GM06990 (cell line): ENCODE measurements at regions not wholly inside any gene's neighbourhood (a gene's known extent, or its start where the extent isn't known, plus 50 kb on each side); places are given as distances from the start of the nearest gene placed in this dataset.

Source experiments
- DNase-seq: peaks from one replicate; pipeline ENCODE4 v3.0.0-alpha.2; 2011; ENCODE audit not compliant: insufficient read length; ENCODE audit errors: extremely low read depth
- H3K27me3 ChIP-seq: replicated peaks from 2 replicates; pipeline ENCODE4 v1.6.0; 2011; ENCODE audit warnings: low read length; ENCODE audit not compliant: control insufficient read depth, insufficient read depth
- H3K36me3 ChIP-seq: 2 replicates; pipeline ENCODE4 v1.5.1; 2011; ENCODE audit warnings: low read length; ENCODE audit not compliant: control insufficient read depth, insufficient read depth
- H3K4me3 ChIP-seq: replicated peaks from 2 replicates; pipeline ENCODE4 v1.5.1; 2011; ENCODE audit warnings: low read depth, mild to moderate bottlenecking, control low read depth, low read length
- TF ChIP-seq, protein P1 (sequence below): IDR thresholded peaks from 2 replicates; pipeline ENCODE4 v1.5.1; 2011; ENCODE audit warnings: low read length, control low read depth, mild to moderate bottlenecking, inconsistent platforms; ENCODE audit not compliant: insufficient read depth, poor library complexity, severe bottlenecking

DNA sequence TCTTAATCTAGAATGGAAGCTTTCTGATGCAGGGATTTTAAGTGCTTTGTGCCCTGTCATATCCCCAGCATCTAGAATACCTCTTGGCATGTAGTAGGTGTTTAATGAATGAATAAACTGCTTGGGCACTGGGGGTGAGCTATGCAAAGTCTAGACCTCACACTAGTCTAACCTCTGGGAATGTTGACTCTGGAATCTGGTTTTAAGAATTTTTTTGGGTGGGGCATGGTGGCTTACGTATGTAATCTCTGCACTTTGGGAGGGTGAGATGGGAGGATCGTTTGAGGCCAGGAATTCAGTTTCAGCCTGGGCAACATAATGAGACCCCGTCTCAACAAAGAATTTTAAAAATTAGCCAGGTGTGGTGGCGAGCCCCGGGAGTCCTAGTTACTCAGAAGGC, 146.3 kb upstream of the RGMA start:
- DNase-seq: no peak
- Histone ChIP-seq H3K27me3 (no peaks in the 10 kb centered on the region; the same call in 1 of the 2 replicates), H3K36me3 (no peaks in the 10 kb centered on the region), H3K4me3 (no peak overlapping the region)
- TF ChIP-seq, protein P1, sequence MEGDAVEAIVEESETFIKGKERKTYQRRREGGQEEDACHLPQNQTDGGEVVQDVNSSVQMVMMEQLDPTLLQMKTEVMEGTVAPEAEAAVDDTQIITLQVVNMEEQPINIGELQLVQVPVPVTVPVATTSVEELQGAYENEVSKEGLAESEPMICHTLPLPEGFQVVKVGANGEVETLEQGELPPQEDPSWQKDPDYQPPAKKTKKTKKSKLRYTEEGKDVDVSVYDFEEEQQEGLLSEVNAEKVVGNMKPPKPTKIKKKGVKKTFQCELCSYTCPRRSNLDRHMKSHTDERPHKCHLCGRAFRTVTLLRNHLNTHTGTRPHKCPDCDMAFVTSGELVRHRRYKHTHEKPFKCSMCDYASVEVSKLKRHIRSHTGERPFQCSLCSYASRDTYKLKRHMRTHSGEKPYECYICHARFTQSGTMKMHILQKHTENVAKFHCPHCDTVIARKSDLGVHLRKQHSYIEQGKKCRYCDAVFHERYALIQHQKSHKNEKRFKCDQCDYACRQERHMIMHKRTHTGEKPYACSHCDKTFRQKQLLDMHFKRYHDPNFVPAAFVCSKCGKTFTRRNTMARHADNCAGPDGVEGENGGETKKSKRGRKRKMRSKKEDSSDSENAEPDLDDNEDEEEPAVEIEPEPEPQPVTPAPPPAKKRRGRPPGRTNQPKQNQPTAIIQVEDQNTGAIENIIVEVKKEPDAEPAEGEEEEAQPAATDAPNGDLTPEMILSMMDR: no peak

- TF ChIP-seq, protein P1: no peak
- no peak for DNase-seq
- Histone ChIP-seq H3K27me3 (no peaks in the 10 kb centered on the region; the same call in 1 of the 2 replicates), H3K36me3 (no peaks in the 10 kb centered on the region), H3K4me3 (no peak overlapping the region)
These were observed 144.7 kb upstream of the RGMA start for GRCh38 chr15:93233710-93234109.

DNA sequence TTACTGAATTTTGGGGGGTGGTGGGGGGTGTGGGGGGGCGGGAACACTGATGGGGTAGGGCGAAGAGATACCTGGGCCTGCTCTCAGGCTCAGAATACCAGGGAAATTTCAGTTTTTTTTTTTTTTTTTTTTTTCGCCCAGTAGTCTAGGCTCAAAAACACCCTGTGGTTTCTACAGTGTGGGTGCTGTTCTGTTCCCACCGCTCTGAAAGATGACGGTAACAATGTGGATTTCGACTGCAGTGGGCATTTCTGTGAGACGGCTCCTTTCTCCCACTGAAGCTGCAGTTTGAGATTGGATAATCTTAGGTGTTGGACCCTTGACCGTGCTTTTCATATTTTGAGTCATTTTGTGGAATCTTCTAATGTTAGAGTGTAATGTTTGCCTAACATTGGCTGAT, 143.8 kb upstream of the RGMA start:
- Histone ChIP-seq H3K27me3 (no peaks in the 10 kb centered on the region; the same call in 1 of the 2 replicates), H3K36me3 (no peaks in the 10 kb centered on the region), H3K4me3 (no peak overlapping the region)
- no peak for DNase-seq
- TF ChIP-seq, protein P1: no peak

DNA sequence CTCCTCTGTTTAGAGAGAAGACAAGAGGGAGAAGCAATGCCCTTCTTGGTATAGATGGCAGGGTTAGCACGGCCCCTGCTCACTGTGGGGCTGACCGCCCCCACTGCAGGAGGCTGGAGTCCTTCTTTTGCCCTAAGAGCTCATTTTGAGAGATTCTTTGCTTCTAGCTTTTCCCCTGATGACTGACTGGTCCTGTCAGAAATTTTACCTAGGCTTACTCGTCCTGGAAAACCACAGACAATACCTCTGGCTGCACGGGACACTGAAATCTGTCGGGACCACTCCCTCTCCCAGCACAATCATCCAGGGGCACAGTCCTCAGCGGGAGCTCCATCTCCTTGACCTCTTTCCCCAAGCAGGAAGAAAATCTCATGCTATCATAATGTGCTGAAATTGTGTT, 143.0 kb upstream of the RGMA start:
- H3K4me3 ChIP-seq: no peak overlapping the region
- no peaks in the 10 kb centered on the region for H3K36me3 ChIP-seq
- H3K27me3 ChIP-seq: no peaks in the 10 kb centered on the region; the same call in 1 of the 2 replicates
- TF ChIP-seq, protein P1: no peak
- DNase-seq: no peak

DNA sequence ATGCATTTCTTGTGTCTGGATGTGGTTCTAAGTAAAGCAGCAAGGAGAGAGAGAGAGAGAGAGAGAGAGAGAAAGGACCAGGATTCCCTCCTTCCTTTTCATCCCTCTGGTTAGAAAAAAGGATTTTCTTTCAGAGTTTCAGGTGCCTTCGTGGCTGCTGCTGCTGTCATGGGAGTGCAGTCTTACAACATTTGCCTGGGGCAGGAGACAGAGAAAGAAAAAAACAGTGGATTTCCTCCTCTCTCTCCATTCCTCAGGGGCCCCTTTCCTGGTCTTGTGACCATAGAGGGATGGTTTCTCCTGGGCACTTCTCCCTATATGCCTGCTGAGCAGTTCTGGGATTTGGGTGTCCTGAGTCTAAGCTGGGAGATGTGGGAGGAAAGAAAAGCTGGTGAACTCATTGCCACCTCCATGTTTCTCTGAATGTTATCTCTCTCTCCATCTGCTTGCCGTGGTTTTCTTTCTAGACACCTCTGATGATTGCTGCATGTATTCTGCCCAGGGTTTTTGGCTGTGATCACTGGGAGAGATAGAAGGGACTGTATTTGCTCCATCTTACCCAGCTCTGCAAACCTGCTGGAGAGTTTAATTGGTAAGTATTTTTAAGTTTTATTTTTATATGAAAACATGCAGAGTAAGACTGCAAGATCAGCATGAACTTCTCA, 142.4 kb upstream of the RGMA start:
- Histone ChIP-seq H3K4me3 (no peak overlapping the region), H3K36me3 (no peaks in the 10 kb centered on the region), H3K27me3 (no peaks in the 10 kb centered on the region; the same call in 1 of the 2 replicates)
- DNase-seq: no peak
- TF ChIP-seq, protein P1: no peak

- TF ChIP-seq, protein P1: no peak
- Histone ChIP-seq H3K27me3 (no peaks in the 10 kb centered on the region; the same call in 1 of the 2 replicates), H3K4me3 (no peak overlapping the region), H3K36me3 (no peaks in the 10 kb centered on the region)
- no peak for DNase-seq
These were observed 139.5 kb upstream of the RGMA start for GRCh38 chr15:93228546-93228945.
